GM18511 (cell line): ENCODE measurements at regions not wholly inside any gene's neighbourhood (a gene's known extent, or its start where the extent isn't known, plus 50 kb on each side); places are given as distances from the start of the nearest gene placed in this dataset.

Experiments used
- ATAC-seq: cut with Tn5 transposase; IDR thresholded peaks from one replicate; pipeline ENCODE4 v1.9.1; 2021; ENCODE audit warnings: mild to moderate bottlenecking, moderate library complexity; ENCODE audit not compliant: unreplicated experiment

- ATAC-seq, result no peak
These were observed 318.5 kb upstream of the SFRP2 start for GRCh38 chr4:154107337-154107736.

- no peak for ATAC-seq
These were observed 299.9 kb upstream of the SFRP2 start for GRCh38 chr4:154088741-154089140.

DNA sequence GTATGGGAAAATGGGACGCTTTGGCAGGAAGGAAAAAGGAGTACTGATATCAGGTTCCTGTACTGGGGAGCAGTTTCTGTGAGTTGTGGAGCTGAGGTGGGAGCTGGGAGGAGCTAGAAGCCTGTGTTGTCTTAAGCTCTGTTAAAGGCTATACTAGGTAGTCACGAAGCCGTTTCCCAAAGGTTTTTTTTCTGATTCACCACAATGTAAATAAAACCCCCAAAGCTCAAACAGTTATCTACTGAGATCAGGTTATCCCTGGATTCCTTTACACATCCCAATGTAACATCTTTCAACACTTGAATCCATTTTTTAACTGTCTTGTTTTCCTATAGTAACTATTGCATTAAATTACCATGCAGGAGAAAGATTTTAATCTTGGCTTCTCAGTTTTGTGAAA is 297.4 kb upstream of the SFRP2 start:
- no peak for ATAC-seq

DNA sequence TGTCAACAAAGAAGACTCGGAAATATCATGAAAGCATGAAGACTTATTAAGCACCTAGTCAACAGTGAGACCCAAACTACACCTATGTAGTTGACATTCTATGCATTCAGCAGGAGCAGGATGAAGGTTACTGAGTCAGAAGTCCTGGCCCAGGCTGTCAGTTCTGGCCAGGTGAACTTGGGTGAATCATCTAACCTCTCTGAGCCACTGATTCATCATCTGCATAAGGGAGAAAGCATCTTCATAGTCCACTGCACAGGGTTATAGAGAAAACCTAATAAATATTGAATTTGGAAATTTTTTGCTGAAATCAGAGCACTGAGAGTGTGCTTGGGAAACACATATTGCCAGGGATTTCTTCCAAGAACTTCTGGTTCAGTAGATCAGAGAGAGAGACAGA is 296.0 kb upstream of the SFRP2 start:
- ATAC-seq, result no peak

DNA sequence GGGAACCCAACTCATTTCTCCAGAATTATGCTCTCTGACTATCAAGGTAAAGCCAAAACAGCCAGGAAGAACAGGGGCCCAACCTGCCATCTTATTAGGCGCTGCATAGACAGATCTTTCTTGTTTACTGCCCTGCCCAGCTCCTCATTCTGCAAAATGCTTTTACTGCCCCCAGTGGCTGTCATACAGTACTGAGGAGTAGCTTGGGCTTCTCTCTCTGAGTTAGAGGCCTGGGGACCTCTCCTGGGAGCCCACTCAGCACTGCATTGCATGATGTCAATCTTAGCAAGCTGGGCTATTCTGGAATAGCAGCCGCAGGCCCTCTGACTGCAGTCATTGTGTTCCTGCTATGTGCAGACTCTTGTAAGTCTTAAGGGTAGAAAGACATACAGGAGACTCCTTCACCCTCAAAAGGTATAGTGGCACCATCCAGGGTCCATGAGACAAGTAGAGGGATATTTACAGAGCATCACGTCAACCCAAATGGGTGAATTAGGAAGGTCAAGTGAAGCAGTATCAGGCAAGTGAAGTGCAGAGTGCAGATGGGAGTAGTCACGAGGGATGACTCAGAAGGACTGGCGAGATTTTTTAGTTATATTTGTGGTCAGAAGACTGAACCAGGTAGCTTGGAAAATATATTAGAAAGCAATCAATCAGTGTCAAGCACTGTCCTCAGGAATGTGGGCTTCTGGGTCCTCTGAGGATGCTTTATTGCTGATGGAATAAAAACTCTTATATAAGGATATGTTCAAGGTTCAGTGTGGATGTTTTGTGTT is 294.1 kb upstream of the SFRP2 start:
- peak; percentile 67 for ATAC-seq

DNA sequence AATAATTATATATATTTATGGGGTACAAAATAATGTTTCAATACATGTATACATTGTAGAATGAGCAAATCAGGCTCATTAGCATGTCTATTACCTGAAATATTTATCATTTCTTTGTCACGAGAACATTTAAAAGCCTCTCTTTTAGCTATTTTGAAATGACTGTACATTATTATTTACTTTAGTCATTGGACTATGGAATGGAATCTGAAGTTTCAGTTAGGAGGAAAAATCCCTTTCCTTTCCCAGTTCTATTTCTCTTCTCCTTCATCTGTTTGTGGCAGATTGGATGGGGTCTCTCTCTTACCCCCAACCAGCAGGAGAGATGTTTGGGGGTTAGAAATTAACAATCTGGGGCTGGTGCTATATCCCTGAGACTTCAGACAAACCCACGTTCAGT is 292.5 kb upstream of the SFRP2 start:
- ATAC-seq, result no peak

GRCh38 chr4:154078504-154079350 is 289.8 kb upstream of the SFRP2 start:
- no peak for ATAC-seq

GRCh38 chr4:154076921-154077320 is 288.0 kb upstream of the SFRP2 start:
- no peak for ATAC-seq

DNA sequence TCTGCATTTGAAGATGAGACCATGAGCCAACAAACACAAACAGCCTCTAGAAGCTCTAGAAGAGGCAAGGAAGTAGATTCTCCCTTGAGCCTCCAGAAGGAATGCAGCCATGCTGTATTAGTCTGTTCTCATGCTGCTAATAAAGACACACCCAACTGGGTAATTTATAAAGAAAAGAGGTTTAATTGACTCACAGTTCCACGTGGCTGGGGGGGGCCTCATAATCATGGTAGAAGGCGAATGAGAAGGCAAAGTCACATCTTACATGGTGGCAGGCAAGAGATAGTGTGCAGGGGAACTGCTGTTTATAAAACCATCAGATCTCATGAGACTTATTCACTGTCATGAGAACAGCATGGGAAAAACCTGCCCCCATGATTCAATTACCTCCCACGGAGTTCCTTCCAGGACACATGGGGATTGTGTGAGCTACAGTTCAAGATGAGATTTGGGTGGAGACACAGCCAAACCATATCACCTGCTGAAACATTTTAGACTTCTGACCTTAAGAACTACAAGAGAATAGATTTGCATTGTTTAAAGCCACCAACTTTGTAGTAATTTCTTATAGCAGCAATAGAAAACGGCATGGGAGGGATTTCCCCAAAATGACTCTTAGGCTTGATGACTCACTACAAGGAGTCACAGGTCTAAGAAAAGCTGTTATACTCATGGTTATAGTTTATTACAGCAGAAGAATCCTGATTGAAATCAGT is 284.4 kb upstream of the SFRP2 start:
- ATAC-seq, result no peak

- no peak for ATAC-seq
These were observed 278.9 kb upstream of the SFRP2 start for GRCh38 chr4:154067786-154068185.

GRCh38 chr4:154065368-154065767 is 276.5 kb upstream of the SFRP2 start:
- no peak for ATAC-seq

GRCh38 chr4:154064244-154064643 is 275.4 kb upstream of the SFRP2 start:
- ATAC-seq, result no peak

GRCh38 chr4:154049457-154050181 is 260.7 kb upstream of the SFRP2 start:
- no peak for ATAC-seq

GRCh38 chr4:154047733-154048132 is 258.9 kb upstream of the SFRP2 start:
- ATAC-seq, result no peak

GRCh38 chr4:154044742-154045485 is 256.0 kb upstream of the SFRP2 start:
- no peak for ATAC-seq

DNA sequence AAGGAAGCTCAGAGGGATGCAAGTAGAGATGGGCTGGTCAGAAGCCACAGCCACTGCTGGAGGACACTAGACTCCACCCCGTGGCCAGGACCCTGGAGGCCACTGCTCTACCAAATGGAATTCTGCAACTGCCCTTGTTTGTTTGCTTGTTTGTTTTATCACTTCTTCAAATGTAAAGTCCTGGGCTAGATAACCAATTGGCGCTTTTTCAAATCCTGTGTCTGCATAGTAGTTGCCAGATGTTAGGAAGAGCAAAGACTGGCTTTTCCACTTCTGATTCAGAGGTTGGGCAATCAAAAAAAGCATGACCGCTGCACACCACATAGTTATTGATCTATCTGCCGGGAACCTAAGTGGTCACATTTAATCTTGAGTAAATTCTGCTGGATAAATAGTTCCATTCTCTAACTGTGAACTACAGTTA is 255.2 kb upstream of the SFRP2 start:
- no peak for ATAC-seq

DNA sequence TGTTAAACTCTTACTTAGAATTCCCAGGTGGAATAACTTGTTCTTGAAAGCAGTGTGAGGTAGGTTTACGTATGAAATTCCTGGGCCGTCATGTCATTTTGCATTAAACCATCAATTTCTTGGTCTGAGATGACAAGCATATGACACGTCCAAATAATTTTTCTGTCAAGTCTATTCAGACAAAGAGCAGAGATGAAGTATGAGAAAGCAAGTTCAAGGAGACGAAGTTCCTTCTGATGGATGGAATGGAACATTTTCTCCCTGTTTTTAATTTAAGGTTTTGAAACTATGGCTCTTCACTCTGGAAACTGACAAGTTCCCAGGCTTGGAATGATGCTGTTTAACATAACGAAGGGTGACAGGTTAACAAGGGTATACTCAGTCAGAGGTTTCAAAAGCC is 252.8 kb upstream of the SFRP2 start:
- ATAC-seq, result no peak

DNA sequence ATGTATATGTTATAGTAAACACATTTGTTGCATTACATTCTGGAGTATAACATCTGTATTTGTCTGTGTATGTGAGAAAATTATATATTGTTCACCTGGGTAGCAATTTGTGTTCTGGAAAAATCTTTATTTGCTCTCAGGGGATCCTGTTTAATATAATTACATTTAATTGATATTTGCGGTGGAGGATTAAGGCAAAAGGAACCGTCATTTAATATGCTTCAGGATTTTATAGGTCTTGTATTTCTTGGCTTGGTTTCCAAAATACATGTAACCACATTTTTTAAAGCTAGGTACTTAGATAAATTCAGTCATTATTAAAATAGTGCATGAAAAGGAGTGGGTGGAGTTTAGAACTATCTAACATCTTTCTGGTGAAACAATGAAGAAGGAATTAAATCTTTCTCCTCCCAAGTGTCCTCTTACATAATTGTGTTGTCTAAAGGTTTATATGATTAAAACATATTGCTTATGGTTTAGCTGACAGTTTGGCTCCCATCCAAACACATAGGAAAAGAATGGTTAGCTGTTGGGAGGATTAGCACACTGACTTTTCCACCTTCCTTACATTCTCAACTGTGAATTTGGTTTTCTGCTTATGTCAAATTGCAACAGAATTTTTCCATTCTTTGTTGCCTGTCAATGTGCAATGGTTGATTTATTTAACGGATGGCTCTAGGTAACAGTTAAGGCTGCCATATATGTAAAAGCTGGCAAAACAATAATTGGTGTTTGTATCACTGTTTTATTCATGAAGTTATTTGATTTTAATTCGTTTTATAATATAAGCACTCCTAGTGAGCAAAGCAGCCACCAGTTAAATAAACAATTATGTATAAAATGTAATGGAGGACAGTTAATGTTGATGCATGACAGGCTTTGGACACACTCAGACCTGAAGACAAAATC is 250.8 kb upstream of the SFRP2 start:
- ATAC-seq, result no peak

DNA sequence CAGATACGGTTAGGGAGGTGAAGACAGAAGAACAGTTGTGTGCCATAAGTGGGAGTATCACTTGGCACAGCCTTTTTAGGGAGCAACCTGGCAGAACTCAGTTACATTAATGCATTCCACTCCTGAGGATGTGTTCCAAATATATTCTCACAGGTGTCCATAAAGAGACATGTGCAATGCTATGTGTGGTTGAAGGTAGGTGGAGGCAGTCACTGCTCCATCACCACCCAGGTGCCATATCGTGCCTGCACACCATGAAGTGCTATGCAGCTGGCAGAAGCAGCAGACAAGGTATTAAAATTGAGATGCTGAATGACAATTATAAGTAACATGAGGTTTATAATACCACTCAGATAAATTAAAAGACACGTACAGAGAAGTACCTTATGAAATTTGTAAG is 248.0 kb upstream of the SFRP2 start:
- ATAC-seq, result no peak
